NCI-H2029 (cell line): ENCODE measurements at regions not wholly inside any gene's neighbourhood (a gene's known extent, or its start where the extent isn't known, plus 50 kb on each side); places are given as distances from the start of the nearest gene placed in this dataset.

Source experiments
- DNase-seq: peaks from one replicate; lab custom pipeline; 2025; lab: John Stamatoyannopoulos, UW

GRCh38 chr1:234701737-234702341, 91.9 kb upstream of the IRF2BP2 start:
- DNase-seq: no peak

GRCh38 chr1:234699795-234700665, 90.1 kb upstream of the IRF2BP2 start:
- no peak for DNase-seq

- DNase-seq: no peak
Measured at GRCh38 chr1:234698686-234699085, 88.7 kb upstream of the IRF2BP2 start.

- no peak for DNase-seq
Measured at GRCh38 chr1:234697741-234698140, 87.8 kb upstream of the IRF2BP2 start.

GRCh38 chr1:234697015-234697414, 87.0 kb upstream of the IRF2BP2 start:
- DNase-seq: no peak

GRCh38 chr1:234696148-234696576, 86.2 kb upstream of the IRF2BP2 start:
- no peak for DNase-seq

- DNase-seq: no peak
Measured at GRCh38 chr1:234694661-234695060, 84.7 kb upstream of the IRF2BP2 start.

GRCh38 chr1:234692966-234693580, 83.1 kb upstream of the IRF2BP2 start:
- no peak for DNase-seq

GRCh38 chr1:234691567-234691966, 81.6 kb upstream of the IRF2BP2 start:
- DNase-seq: no peak

GRCh38 chr1:234690872-234691271, 80.9 kb upstream of the IRF2BP2 start:
- DNase-seq: no peak

- DNase-seq: no peak
Measured at GRCh38 chr1:234689236-234689635, 79.3 kb upstream of the IRF2BP2 start.

- DNase-seq: no peak
Measured at GRCh38 chr1:234687011-234687410, 77.0 kb upstream of the IRF2BP2 start.

- DNase-seq: no peak
Measured at GRCh38 chr1:234686035-234686434, 76.1 kb upstream of the IRF2BP2 start.

GRCh38 chr1:234684856-234685255, 74.9 kb upstream of the IRF2BP2 start:
- no peak for DNase-seq

- DNase-seq: no peak
Measured at GRCh38 chr1:234683861-234684632, 74.1 kb upstream of the IRF2BP2 start.

GRCh38 chr1:234683127-234683860, 73.3 kb upstream of the IRF2BP2 start:
- DNase-seq: no peak

- DNase-seq: no peak
Measured at GRCh38 chr1:234681990-234682389, 72.0 kb upstream of the IRF2BP2 start.

GRCh38 chr1:234681065-234681464, 71.1 kb upstream of the IRF2BP2 start:
- DNase-seq: no peak

GRCh38 chr1:234680331-234680904, 70.4 kb upstream of the IRF2BP2 start:
- no peak for DNase-seq

GRCh38 chr1:234676103-234676594, 66.2 kb upstream of the IRF2BP2 start:
- DNase-seq: peak; percentile 65

GRCh38 chr1:234675572-234675971, 65.6 kb upstream of the IRF2BP2 start:
- DNase-seq: no peak
